HCT116 (cell line): ENCODE measurements at regions not wholly inside any gene's neighbourhood (a gene's known extent, or its start where the extent isn't known, plus 50 kb on each side); places are given as distances from the start of the nearest gene placed in this dataset.

Source experiments
- ATAC-seq: fragments of 200-7000 bp; cut with Tn5 transposase; 2 replicates; pipeline ENCODE4 v1.9.1; 2020; ENCODE audit warnings: mild to moderate bottlenecking, moderate library complexity
- BruUV-seq: library from RNA; stranded (reverse); fragments of 400-500 nt; replicated peaks from 2 replicates; lab custom pipeline; 2021; lab: Mats Ljungman, UMichigan
- CTCF ChIA-PET: fragments of 300-600 bp; sonication (Branson Sonifier 250); formaldehyde crosslinking; loops from one replicate; lab custom pipeline; 2021; ENCODE audit warnings: antibody characterized with exemption; lab: Charles Lee
- POLR2A ChIA-PET: fragments of 300-600, 350-600 bp; sonication (Branson Sonifier 250); formaldehyde crosslinking; loops from one replicate; lab custom pipeline; 2021; ENCODE audit warnings: antibody characterized with exemption; lab: Charles Lee
- RAD21 ChIA-PET, 2 experiments: fragments of 300-600 bp; sonication (Branson Sonifier 250); formaldehyde crosslinking; loops; one replicate each; lab custom pipeline; 2023; ENCODE audit warnings: low total read pairs in 2 of 2; ENCODE audit not compliant: uncharacterized antibody in 2 of 2, unreplicated experiment in 2 of 2, low non-redundant PET in 1 of 2; lab: Charles Lee
- DNase-seq: peaks from one replicate; pipeline ENCODE4 v3.0.0-alpha.2; 2010; ENCODE audit warnings: low read depth, low spot score
- H2AFZ ChIP-seq: fragments of 200-600 bp; shearing (Covaris generic), sonication (generic); 2 replicates; pipeline ENCODE4 v1.6.1; 2017; ENCODE audit warnings: low read depth, mixed run types, mixed read lengths, antibody characterized with exemption, low read length; ENCODE audit not compliant: poor library complexity, severe bottlenecking
- H3K27ac ChIP-seq: 2 replicates; pipeline ENCODE4 v1.5.1; 2012; ENCODE audit warnings: low read depth, low read length
- H3K27me3 ChIP-seq: fragments of 200-600 bp; sonication (generic); 2 replicates; pipeline ENCODE4 v1.6.1; 2016; ENCODE audit warnings: mixed run types, low read length, mixed read lengths; ENCODE audit not compliant: insufficient read depth
- H3K36me3 ChIP-seq, 2 experiments: fragments of 200-500 bp in 1 of 2; fragments of 200-600 bp in 1 of 2; sonication (Bioruptor generic) in 1 of 2; sonication (generic) in 1 of 2; 2 replicates each; pipeline versions ENCODE4 v1.5.1 to v1.6.1; 2014 to 2016; ENCODE audit warnings: low read length in 2 of 2, inconsistent platforms in 1 of 2, mixed read lengths in 1 of 2, mixed run types in 1 of 2; ENCODE audit not compliant: insufficient read depth in 2 of 2, control insufficient read depth in 1 of 2
- H3K4me1 ChIP-seq, 2 experiments: fragments of 200-600 bp in 1 of 2; sonication (generic) in 1 of 2; 2 replicates each; pipeline versions ENCODE4 v1.5.1 to v1.6.1; 2012 to 2017; ENCODE audit warnings: low read length in 2 of 2, inconsistent platforms in 1 of 2, mild to moderate bottlenecking in 1 of 2, mixed read lengths in 1 of 2, mixed run types in 1 of 2, moderate library complexity in 1 of 2; ENCODE audit not compliant: insufficient read depth in 2 of 2, control insufficient read depth in 1 of 2
- H3K4me2 ChIP-seq: fragments of 200-600 bp; sonication (generic); 2 replicates; pipeline ENCODE4 v1.6.1; 2017; ENCODE audit warnings: mixed run types, low read length, mixed read lengths
- H3K4me3 ChIP-seq, 2 experiments: fragments of 200-600 bp in 1 of 2; sonication (generic) in 1 of 2; replicated peaks in 1 of 2; 2 replicates each; pipeline ENCODE4 v1.5.1; 2011 to 2016; ENCODE audit warnings: low read length in 2 of 2, control low read depth in 1 of 2, low read depth in 1 of 2, mild to moderate bottlenecking in 1 of 2, mixed read lengths in 1 of 2, mixed run types in 1 of 2
- H3K79me2 ChIP-seq: fragments of 200-600 bp; sonication (generic); 2 replicates; pipeline ENCODE4 v1.6.1; 2017; ENCODE audit warnings: mild to moderate bottlenecking, mixed run types, low read length, moderate library complexity, mixed read lengths; ENCODE audit not compliant: insufficient read depth
- H3K9ac ChIP-seq: fragments of 200-600 bp; sonication (generic); 2 replicates; pipeline ENCODE4 v1.6.1; 2016; ENCODE audit warnings: low read length, mixed read lengths
- H3K9me2 ChIP-seq: fragments of 200-600 bp; sonication (generic), shearing (Covaris generic); 2 replicates; pipeline ENCODE4 v1.6.1; 2017; ENCODE audit warnings: mixed run types, mild to moderate bottlenecking, moderate library complexity; ENCODE audit not compliant: insufficient read depth
- H3K9me3 ChIP-seq, 2 experiments: fragments of 200-500 bp in 1 of 2; fragments of 200-600 bp in 1 of 2; sonication (Bioruptor generic) in 1 of 2; sonication (generic) in 1 of 2; 2 replicates each; pipeline ENCODE4 v1.6.1; 2014 to 2017; ENCODE audit warnings: low read length in 2 of 2, mixed read lengths in 2 of 2, inconsistent platforms in 1 of 2, low read depth in 1 of 2, mild to moderate bottlenecking in 1 of 2, mixed run types in 1 of 2, moderate library complexity in 1 of 2; ENCODE audit not compliant: control insufficient read depth in 1 of 2, insufficient read depth in 1 of 2
- H4K20me1 ChIP-seq: fragments of 200-600 bp; sonication (generic), shearing (Covaris generic); 2 replicates; pipeline ENCODE4 v1.6.1; 2017; ENCODE audit warnings: mixed run types, mild to moderate bottlenecking, moderate library complexity; ENCODE audit not compliant: insufficient read depth
- EZH2 ChIP-seq: fragments of 200-600 bp; sonication (generic); IDR thresholded peaks from 2 replicates; pipeline ENCODE4 v1.6.1; 2017; ENCODE audit warnings: antibody characterized with exemption, mixed run types
- FOSL1 ChIP-seq: IDR thresholded peaks from 2 replicates; pipeline ENCODE4 v1.6.1; 2012; ENCODE audit warnings: low read depth
- JUND ChIP-seq: IDR thresholded peaks from 2 replicates; pipeline ENCODE4 v1.6.1; 2012
- POLR2A ChIP-seq: IDR thresholded peaks from 2 replicates; pipeline ENCODE4 v1.7.0; 2011; ENCODE audit warnings: borderline replicate concordance; ENCODE audit not compliant: insufficient read depth, insufficient read length; ENCODE audit errors: extremely low read depth
- SP1 ChIP-seq: IDR thresholded peaks from 2 replicates; pipeline ENCODE4 v1.6.1; 2012; ENCODE audit warnings: low read depth
- ZFX ChIP-seq: fragments of 450-650 bp; IDR thresholded peaks from 2 replicates; pipeline ENCODE4 v1.6.1; 2017
- intact Hi-C: fragments of 100-400 bp; cut with micrococcal nuclease; formaldehyde crosslinking; loops from 2 replicates; pipeline ENCODE4 v1.10.0; 2022
- TF ChIP-seq, protein P1 (sequence below): IDR thresholded peaks from 2 replicates; pipeline ENCODE4 v1.6.1; 2012
- TF ChIP-seq, protein P2 (sequence below): IDR thresholded peaks from 2 replicates; pipeline ENCODE4 v1.6.1; 2012; ENCODE audit warnings: low read depth

DNA sequence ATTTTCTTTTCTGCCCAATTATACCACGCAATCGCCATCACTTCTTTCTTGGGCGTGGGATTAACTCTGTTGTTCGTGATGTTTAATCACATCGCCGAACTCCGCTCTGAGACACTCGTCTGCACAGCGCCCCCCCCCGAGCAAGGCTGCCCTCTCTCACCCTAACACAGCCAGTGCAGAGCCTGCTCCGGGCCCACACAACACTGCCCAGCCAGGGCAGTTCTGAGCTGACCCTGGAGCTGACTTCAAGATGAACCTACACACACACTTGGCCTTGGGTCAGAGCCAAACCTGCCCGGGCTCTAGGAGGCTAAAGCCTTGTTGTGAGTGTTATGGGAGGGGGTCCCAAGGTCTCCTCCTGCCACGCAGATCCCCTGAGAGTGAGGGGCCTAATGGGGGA lies 64.6 kb upstream of the LRP8 start:
- TF ChIP-seq JUND (no peak), POLR2A (no peak), ZFX (no peak), EZH2 (no peak), FOSL1 (no peak), SP1 (no peak)
- TF ChIP-seq, protein P1, sequence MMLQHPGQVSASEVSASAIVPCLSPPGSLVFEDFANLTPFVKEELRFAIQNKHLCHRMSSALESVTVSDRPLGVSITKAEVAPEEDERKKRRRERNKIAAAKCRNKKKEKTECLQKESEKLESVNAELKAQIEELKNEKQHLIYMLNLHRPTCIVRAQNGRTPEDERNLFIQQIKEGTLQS: no peak
- TF ChIP-seq, protein P2, sequence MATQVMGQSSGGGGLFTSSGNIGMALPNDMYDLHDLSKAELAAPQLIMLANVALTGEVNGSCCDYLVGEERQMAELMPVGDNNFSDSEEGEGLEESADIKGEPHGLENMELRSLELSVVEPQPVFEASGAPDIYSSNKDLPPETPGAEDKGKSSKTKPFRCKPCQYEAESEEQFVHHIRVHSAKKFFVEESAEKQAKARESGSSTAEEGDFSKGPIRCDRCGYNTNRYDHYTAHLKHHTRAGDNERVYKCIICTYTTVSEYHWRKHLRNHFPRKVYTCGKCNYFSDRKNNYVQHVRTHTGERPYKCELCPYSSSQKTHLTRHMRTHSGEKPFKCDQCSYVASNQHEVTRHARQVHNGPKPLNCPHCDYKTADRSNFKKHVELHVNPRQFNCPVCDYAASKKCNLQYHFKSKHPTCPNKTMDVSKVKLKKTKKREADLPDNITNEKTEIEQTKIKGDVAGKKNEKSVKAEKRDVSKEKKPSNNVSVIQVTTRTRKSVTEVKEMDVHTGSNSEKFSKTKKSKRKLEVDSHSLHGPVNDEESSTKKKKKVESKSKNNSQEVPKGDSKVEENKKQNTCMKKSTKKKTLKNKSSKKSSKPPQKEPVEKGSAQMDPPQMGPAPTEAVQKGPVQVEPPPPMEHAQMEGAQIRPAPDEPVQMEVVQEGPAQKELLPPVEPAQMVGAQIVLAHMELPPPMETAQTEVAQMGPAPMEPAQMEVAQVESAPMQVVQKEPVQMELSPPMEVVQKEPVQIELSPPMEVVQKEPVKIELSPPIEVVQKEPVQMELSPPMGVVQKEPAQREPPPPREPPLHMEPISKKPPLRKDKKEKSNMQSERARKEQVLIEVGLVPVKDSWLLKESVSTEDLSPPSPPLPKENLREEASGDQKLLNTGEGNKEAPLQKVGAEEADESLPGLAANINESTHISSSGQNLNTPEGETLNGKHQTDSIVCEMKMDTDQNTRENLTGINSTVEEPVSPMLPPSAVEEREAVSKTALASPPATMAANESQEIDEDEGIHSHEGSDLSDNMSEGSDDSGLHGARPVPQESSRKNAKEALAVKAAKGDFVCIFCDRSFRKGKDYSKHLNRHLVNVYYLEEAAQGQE: no peak
- no peaks in the 10 kb centered on the region for H3K9me2 ChIP-seq
- H3K4me2 ChIP-seq: no peak overlapping the region
- ChIA-PET CTCF (interaction anchor here (1.0 to 2.8 kb wide), 8 partner anchors 33 to 206 kb away, joined by 3 to 48 read pairs (median 6); no protein-coding TSS in a partner anchor), RAD21 (no interaction called here), POLR2A (interaction anchor here (1.0 kb wide), 1 partner anchor 10 kb away, joined by 3 read pairs; no protein-coding TSS in a partner anchor)
- ATAC-seq (no peak), DNase-seq (no peak)
- no peaks in the 10 kb centered on the region for H3K36me3 ChIP-seq
- no peaks in the 10 kb centered on the region for H3K27me3 ChIP-seq
- no peak overlapping the region for H3K4me3 ChIP-seq
- peaks cover 0 to 4% of the 10 kb centered on the region in 2 experiments; a peak in 1 of 4 replicates for H3K4me1 ChIP-seq
- BruUV-seq: no TSS peak
- no peak overlapping the region for H3K27ac ChIP-seq
- no peaks in the 10 kb centered on the region for H3K9me3 ChIP-seq
- no peak overlapping the region for H3K9ac ChIP-seq
- no peaks in the 10 kb centered on the region for H4K20me1 ChIP-seq
- H3K79me2 ChIP-seq: no peaks in the 10 kb centered on the region
- H2AFZ ChIP-seq: no peak overlapping the region
- intact Hi-C loops: no loop called here
